ENCODE measurements at regions not wholly inside any gene's neighbourhood (a gene's known extent, or its start where the extent isn't known, plus 50 kb on each side); places are given as distances from the start of the nearest gene placed in this dataset.

DNA sequence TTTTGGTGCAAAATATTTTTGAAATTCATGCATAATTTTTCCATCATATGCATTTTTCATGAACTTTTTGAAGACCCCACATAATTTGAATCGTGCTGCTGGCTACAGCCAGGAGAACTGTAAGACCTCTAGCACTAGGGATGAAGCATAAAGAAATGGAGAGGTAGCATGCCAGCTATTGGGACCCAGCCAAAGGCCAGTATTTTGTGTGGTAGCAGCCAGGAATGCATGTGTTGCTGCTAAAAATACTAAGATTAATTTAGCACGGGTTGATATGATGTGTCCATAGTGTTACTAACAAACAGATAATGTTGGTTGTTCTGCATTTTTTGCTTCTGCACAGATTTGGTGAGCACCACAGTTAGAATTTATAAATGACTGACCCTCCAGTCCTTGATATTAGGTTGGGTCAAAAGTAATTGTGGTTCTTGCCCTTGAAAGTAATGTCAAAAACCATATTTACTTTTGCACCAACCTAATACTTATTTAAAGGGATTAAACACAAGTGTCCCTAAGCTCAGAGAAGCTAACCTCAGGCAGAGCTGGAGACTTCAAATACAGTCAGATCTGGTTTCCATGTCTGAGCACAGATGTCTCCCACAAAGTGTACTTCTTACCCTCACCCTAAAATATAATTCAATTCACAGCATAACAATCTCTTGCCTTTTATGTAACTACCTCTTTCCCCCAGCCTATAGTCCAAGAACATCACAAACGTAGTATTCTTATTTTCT lies 54.1 kb upstream of the NPSR1 start:
- no peak for DNase-seq (ENCODE audit: low spot score)
- peaks cover 2% of the 10 kb centered on the region for H3K27me3 Mint-ChIP-seq (ENCODE audit: insufficient read depth, low read depth, poor library complexity)

More for the DNA sequence above, 54.1 kb upstream of the NPSR1 start:
- H3F3A ChIP-seq (replicated peaks; ENCODE audit: low read depth), result no peaks in the 10 kb centered on the region
- no peak for ATAC-seq
- H3K9me2 ChIP-seq (ENCODE audit: insufficient read depth), result 0 out of 2 replicates have a peak, but pooled peaks cover 4% of the 10 kb centered on the region
- Mint-ChIP-seq H3K36me3 (ENCODE audit: low read depth) (no peaks in the 10 kb centered on the region), H3K9me3 (no peaks in the 10 kb centered on the region; the same call in 2 of the 3 replicates), H3K27ac (no peak overlapping the region), H3K4me1 (peaks cover 7% of the 10 kb centered on the region; the same call in 2 of the 3 replicates), H3K4me3 (no peak overlapping the region)
- H3K27me3 ChIP-seq (ENCODE audit: insufficient read depth), result no peaks in the 10 kb centered on the region
- H3K36me3 ChIP-seq (ENCODE audit: insufficient read depth), result no peaks in the 10 kb centered on the region
- no peak overlapping the region for H3K4me3 ChIP-seq
- no peak overlapping the region for H2AFZ ChIP-seq
- no peaks in the 10 kb centered on the region for H4K20me1 ChIP-seq (replicated peaks; ENCODE audit: insufficient read depth)
- no peak overlapping the region for H3K4me2 ChIP-seq
- H3K79me2 ChIP-seq (replicated peaks; ENCODE audit: insufficient read depth), result no peaks in the 10 kb centered on the region
- H3K4me1 ChIP-seq (ENCODE audit: insufficient read depth), result no peaks in the 10 kb centered on the region
- no peak overlapping the region for H3K27ac ChIP-seq (ENCODE audit: low read depth)
- TF ChIP-seq NANOG (IDR thresholded peaks at IDR 0.05; ENCODE audit: borderline replicate concordance), result no peak
- TF ChIP-seq JUNB (IDR thresholded peaks at IDR 0.05; ENCODE audit: unreplicated experiment), result no peak
- no peak for TF ChIP-seq ZNF331 (CRISPR knock-in tag; IDR thresholded peaks at IDR 0.05; ENCODE audit: low read depth)
- no peak for TF ChIP-seq EZH2 (IDR thresholded peaks at IDR 0.05; ENCODE audit: low read depth, unreplicated experiment)
- TF ChIP-seq, protein P1, sequence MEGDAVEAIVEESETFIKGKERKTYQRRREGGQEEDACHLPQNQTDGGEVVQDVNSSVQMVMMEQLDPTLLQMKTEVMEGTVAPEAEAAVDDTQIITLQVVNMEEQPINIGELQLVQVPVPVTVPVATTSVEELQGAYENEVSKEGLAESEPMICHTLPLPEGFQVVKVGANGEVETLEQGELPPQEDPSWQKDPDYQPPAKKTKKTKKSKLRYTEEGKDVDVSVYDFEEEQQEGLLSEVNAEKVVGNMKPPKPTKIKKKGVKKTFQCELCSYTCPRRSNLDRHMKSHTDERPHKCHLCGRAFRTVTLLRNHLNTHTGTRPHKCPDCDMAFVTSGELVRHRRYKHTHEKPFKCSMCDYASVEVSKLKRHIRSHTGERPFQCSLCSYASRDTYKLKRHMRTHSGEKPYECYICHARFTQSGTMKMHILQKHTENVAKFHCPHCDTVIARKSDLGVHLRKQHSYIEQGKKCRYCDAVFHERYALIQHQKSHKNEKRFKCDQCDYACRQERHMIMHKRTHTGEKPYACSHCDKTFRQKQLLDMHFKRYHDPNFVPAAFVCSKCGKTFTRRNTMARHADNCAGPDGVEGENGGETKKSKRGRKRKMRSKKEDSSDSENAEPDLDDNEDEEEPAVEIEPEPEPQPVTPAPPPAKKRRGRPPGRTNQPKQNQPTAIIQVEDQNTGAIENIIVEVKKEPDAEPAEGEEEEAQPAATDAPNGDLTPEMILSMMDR (conservative IDR thresholded peaks at IDR 0.05; ENCODE audit: low read depth in 2 of 2), result no peak
- no peak for TF ChIP-seq POLR2AphosphoS5 (IDR thresholded peaks at IDR 0.05; ENCODE audit: low read depth)
- no peak for TF ChIP-seq ETS1 (IDR thresholded peaks at IDR 0.05)
- TF ChIP-seq CREB1 (CRISPR knock-in tag; IDR thresholded peaks at IDR 0.05; ENCODE audit: low read depth), result no peak
- TF ChIP-seq ZNF114 (CRISPR knock-in tag; IDR thresholded peaks at IDR 0.05), result no peak
- no peak for TF ChIP-seq EZH2phosphoT487 (IDR thresholded peaks at IDR 0.05; ENCODE audit: unreplicated experiment)
- TF ChIP-seq ZNF462 (CRISPR knock-in tag; IDR thresholded peaks at IDR 0.05), result no peak
- TF ChIP-seq STAT1 (IDR thresholded peaks at IDR 0.05; ENCODE audit: unreplicated experiment), result no peak
- no peak for TF ChIP-seq REST (IDR thresholded peaks at IDR 0.05; ENCODE audit: unreplicated experiment)

Measured in GM23338 (cell line).